Effector memory CD4-positive, alpha-beta T cell (primary cell): ENCODE measurements at regions not wholly inside any gene's neighbourhood (a gene's known extent, or its start where the extent isn't known, plus 50 kb on each side); places are given as distances from the start of the nearest gene placed in this dataset.

Source experiments
- DNase-seq, 3 donors: peaks; one replicate each; pipeline ENCODE4 v3.0.0-alpha.2; 2020
- H3K27ac ChIP-seq: 2 replicates; pipeline ENCODE4 v1.7.0; 2013; ENCODE audit warnings: mild to moderate bottlenecking, low read length, moderate library complexity; ENCODE audit not compliant: insufficient read depth, poor library complexity, severe bottlenecking
- H3K27me3 ChIP-seq: replicated peaks from 2 replicates; pipeline ENCODE4 v1.7.0; 2013; ENCODE audit warnings: mild to moderate bottlenecking, low read length; ENCODE audit not compliant: insufficient read depth, control insufficient read depth, poor library complexity, severe bottlenecking
- H3K36me3 ChIP-seq: 2 replicates; pipeline ENCODE4 v1.7.0; 2013; ENCODE audit warnings: mild to moderate bottlenecking, low read length, moderate library complexity; ENCODE audit not compliant: control insufficient read depth, insufficient read depth
- H3K4me1 ChIP-seq: 2 replicates; pipeline ENCODE4 v1.7.0; 2013; ENCODE audit warnings: low read length, mild to moderate bottlenecking; ENCODE audit not compliant: control insufficient read depth, insufficient read depth, poor library complexity, severe bottlenecking
- H3K4me3 ChIP-seq: 2 replicates; pipeline ENCODE4 v1.7.0; 2013; ENCODE audit warnings: low read length, low read depth, mild to moderate bottlenecking; ENCODE audit not compliant: insufficient read depth, poor library complexity, severe bottlenecking
- H3K9me3 ChIP-seq: 2 replicates; pipeline ENCODE4 v1.7.0; 2013; ENCODE audit warnings: mild to moderate bottlenecking, low read length, moderate library complexity; ENCODE audit not compliant: control insufficient read depth

DNA sequence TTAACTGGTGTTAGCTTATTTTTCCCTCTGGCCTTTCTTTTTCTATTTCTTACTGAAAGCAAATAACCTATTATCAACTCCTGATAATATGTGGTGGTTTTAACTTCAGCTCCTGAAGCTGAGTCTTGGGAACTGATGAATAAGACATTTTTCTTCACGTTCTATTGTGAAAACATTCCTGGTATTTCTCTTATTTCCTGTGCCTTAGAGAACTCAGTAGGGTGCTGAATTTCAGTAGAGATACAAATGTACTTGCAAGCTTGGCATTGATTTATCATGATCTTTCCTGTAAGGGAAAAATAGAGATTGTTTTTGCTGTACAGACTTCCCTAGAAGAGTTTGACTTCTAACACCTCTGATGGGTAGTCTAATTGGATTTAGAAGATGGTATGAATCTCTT lies 52.8 kb upstream of the DCC start:
- no peaks in the 10 kb centered on the region for H3K27me3 ChIP-seq
- no peak for DNase-seq
- no peak overlapping the region for H3K4me3 ChIP-seq

DNA sequence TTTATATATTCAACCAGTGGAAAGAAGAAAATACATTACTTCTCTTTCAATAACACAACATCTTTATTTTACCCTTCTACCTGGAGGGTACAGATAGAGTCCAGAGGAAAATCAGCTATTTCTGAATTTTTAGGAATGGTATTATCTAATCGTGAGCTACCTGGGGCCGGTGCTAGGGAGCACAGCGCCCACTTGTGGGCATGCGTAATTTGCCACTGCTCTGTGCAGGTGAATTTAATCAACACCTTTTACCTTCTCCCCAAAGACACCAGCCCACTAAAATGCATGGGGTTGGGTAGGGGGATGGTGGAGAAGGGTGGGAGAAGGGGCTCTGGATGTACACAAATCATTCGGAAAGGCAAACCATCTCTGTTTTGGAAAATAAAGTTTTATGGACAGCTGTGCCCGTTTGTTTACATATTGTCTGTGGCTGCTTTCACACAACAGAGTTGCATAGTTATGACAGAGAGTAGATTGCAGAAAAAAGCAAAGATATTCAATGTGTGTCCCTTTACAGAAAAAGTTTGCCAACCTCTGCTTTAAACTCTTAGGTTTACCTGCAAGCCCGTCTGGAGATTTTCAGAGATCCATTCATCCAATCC lies 51.5 kb upstream of the DCC start:
- Histone ChIP-seq H3K27ac (no peak overlapping the region), H3K27me3 (no peaks in the 10 kb centered on the region), H3K36me3 (no peaks in the 10 kb centered on the region), H3K9me3 (no peaks in the 10 kb centered on the region), H3K4me3 (no peak overlapping the region), H3K4me1 (no peaks in the 10 kb centered on the region)
- no peak for DNase-seq

More for the DNA sequence above, 52.8 kb upstream of the DCC start:
- Histone ChIP-seq H3K9me3 (no peaks in the 10 kb centered on the region), H3K36me3 (no peaks in the 10 kb centered on the region), H3K4me1 (no peaks in the 10 kb centered on the region), H3K27ac (no peak overlapping the region)

DNA sequence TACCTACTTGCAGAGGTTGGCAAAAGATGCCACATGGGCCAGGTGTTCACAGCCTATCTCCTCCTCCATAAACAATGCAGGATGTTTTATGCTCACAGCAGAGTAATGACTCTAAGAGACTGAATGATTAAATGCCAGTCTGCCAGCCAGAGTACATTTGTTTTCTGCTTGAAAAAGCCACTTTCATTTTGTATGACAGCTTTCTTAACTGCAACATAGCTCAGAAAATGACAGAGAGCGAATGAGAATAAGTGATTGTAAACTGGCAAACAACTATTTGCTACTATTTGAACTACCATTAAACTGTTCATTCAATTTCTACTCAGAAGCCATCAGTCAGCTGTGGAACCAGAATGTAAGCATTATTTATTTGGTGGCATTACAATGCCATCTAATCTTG lies 50.6 kb upstream of the DCC start:
- Histone ChIP-seq H3K36me3 (no peaks in the 10 kb centered on the region), H3K27me3 (no peaks in the 10 kb centered on the region), H3K4me3 (no peak overlapping the region), H3K9me3 (no peaks in the 10 kb centered on the region), H3K27ac (no peak overlapping the region), H3K4me1 (no peaks in the 10 kb centered on the region)
- no peak for DNase-seq
